ENCODE measurements at regions not wholly inside any gene's neighbourhood (a gene's known extent, or its start where the extent isn't known, plus 50 kb on each side); places are given as distances from the start of the nearest gene placed in this dataset.

GRCh38 chr4:132838244-132838643 lies 310.9 kb upstream of the PCDH10 start:
- H2AFZ ChIP-seq (ENCODE audit: low read length) = no peak overlapping the region
- no peaks in the 10 kb centered on the region for H3K4me1 ChIP-seq (ENCODE audit: insufficient read depth, low read length)
- H2BK15ac ChIP-seq (ENCODE audit: low read depth, low read length) = no peak overlapping the region
- H3K9me3 ChIP-seq (ENCODE audit: control insufficient read depth, low read depth, low read length) = no peaks in the 10 kb centered on the region
- H3K4ac ChIP-seq (ENCODE audit: low read depth, low read length) = no peak overlapping the region
- no peak overlapping the region for H3T11ph ChIP-seq (ENCODE audit: low read length)
- H3K4me1 Mint-ChIP-seq = no peaks in the 10 kb centered on the region
- no peak overlapping the region for H4K91ac ChIP-seq (ENCODE audit: insufficient read length, low read depth, low read length)
- H2BK120ac ChIP-seq (ENCODE audit: low read depth, low read length, poor library complexity, severe bottlenecking) = no peak overlapping the region
- no peaks in the 10 kb centered on the region for H3K27me3 ChIP-seq (ENCODE audit: insufficient read depth, low read length)
- H4K20me1 ChIP-seq (ENCODE audit: control insufficient read depth, insufficient read depth, insufficient read length) = no peaks in the 10 kb centered on the region
- H2BK20ac ChIP-seq (ENCODE audit: low read depth, low read length, poor library complexity, severe bottlenecking) = no peak overlapping the region
- H3K4me3 Mint-ChIP-seq = no peak overlapping the region
- H3K4me2 ChIP-seq (ENCODE audit: insufficient read depth, insufficient read length, low read length) = no peak overlapping the region
- H2AK5ac ChIP-seq (ENCODE audit: insufficient read length, low read length) = no peak overlapping the region
- H2BK12ac ChIP-seq (ENCODE audit: insufficient read length, low read depth, low read length) = no peak overlapping the region
- no peak for TF ChIP-seq CTCF (conservative IDR thresholded peaks at IDR 0.05)
- H3K14ac ChIP-seq (ENCODE audit: insufficient read depth, low read length) = no peak overlapping the region
- no peaks in the 10 kb centered on the region for H3K27me3 Mint-ChIP-seq (ENCODE audit: low read depth)
- no peak overlapping the region for H4K8ac ChIP-seq (replicated peaks; ENCODE audit: insufficient read length, low read depth, low read length)
- peaks cover 0 to 12% (median 4%) of the 10 kb centered on the region in 3 experiments; a peak in 4 of 7 replicates for H3K36me3 Mint-ChIP-seq (ENCODE audit: insufficient read depth in 1 of 3, low read depth in 3 of 3)
- H3K23ac ChIP-seq (ENCODE audit: insufficient read length, low read depth, low read length) = no peak overlapping the region
- H4K5ac ChIP-seq (ENCODE audit: insufficient read length, low read depth, low read length) = no peak overlapping the region
- H3K79me1 ChIP-seq (ENCODE audit: insufficient read depth, low read depth, low read length, poor library complexity, severe bottlenecking) = no peaks in the 10 kb centered on the region
- no peak overlapping the region for H3K18ac ChIP-seq (ENCODE audit: insufficient read length, low read depth, low read length)
- no peak overlapping the region for H2BK5ac ChIP-seq (ENCODE audit: insufficient read length, low read length)
- no CpG with 5 or more reads among the region's 2 CpGs for WGBS (ENCODE audit: extremely low coverage, insufficient read length, low lambda C conversion rate)
- H3K56ac ChIP-seq (ENCODE audit: insufficient read length, low read depth, low read length) = no peak overlapping the region
- peaks cover 15 to 18% of the 10 kb centered on the region in 2 experiments for H3K9me3 Mint-ChIP-seq
- no peaks in the 10 kb centered on the region for H3K23me2 ChIP-seq (ENCODE audit: insufficient read length, low read depth, low read length, poor library complexity, severe bottlenecking)
- H3K79me2 ChIP-seq (ENCODE audit: insufficient read depth, low read length) = no peaks in the 10 kb centered on the region
- H3K27ac Mint-ChIP-seq = no peak overlapping the region
- no peak for DNase-seq
- no peak overlapping the region for H3K27ac ChIP-seq (ENCODE audit: insufficient read length, low read depth, low read length)
- H3K9ac ChIP-seq (ENCODE audit: extremely low read depth, insufficient read length, low read length) = no peak overlapping the region
